Lower leg skin (tissue), 4 donors: ENCODE measurements at regions not wholly inside any gene's neighbourhood (a gene's known extent, or its start where the extent isn't known, plus 50 kb on each side); places are given as distances from the start of the nearest gene placed in this dataset.

ENCODE experiments used
- DNase-seq, 2 donors: peaks; one replicate each; pipeline ENCODE4 v3.0.0-alpha.2; 2019; ENCODE audit warnings: low spot score in 2 of 2
- H3K4me3 ChIP-seq: fragments of 200-600 bp; sonication (generic); 2 replicates; pipeline ENCODE4 v1.5.1; 2017; ENCODE audit warnings: mild to moderate bottlenecking, low read depth; ENCODE audit not compliant: poor library complexity, severe bottlenecking
- POLR2A ChIP-seq, 2 donors: fragments of 450-650 bp; IDR thresholded peaks; one replicate each; pipeline ENCODE4 v1.6.1; 2016 to 2017; ENCODE audit warnings: antibody characterized with exemption in 2 of 2, mild to moderate bottlenecking in 1 of 2, moderate library complexity in 1 of 2
- WGBS, 2 donors: methylation state at CpG; one replicate each; pipeline ENCODE4 v1.1.5; 2018; 5-methylcytosine and 5-hydroxymethylcytosine counted together
- intact Hi-C: fragments of 100-400 bp; cut with DNase I; formaldehyde crosslinking; loops from one replicate; pipeline ENCODE4 v1.15.0; 2023; ENCODE audit warnings: low total_unique reads
- TF ChIP-seq, protein P1 (sequence below), 3 donors: fragments of 450-650 bp; IDR thresholded peaks; one replicate each; pipeline ENCODE4 v1.5.1; 2016; ENCODE audit warnings: antibody characterized with exemption in 3 of 3, mild to moderate bottlenecking in 3 of 3, moderate library complexity in 2 of 3

DNA sequence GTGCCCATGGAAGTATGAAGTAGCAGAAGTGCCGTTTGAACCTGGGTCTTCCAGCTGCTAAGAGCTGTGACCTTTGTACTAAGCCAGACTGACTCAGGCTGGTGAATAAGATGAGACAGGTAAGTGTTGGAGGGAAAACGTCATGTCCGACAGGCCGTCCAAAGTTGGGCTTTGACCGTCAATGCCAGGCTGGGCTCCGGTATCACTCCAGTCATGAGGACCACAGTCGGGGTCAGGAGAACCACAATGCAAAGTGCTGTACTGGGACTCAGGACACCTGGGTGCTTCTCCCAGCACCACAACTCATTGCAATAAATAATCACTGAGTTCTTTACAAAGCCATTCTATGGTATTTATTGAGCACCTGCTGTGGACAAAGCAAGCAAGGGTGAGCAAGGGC, 268.6 kb downstream of the HAPSTR1 start:
- TF ChIP-seq, protein P1, sequence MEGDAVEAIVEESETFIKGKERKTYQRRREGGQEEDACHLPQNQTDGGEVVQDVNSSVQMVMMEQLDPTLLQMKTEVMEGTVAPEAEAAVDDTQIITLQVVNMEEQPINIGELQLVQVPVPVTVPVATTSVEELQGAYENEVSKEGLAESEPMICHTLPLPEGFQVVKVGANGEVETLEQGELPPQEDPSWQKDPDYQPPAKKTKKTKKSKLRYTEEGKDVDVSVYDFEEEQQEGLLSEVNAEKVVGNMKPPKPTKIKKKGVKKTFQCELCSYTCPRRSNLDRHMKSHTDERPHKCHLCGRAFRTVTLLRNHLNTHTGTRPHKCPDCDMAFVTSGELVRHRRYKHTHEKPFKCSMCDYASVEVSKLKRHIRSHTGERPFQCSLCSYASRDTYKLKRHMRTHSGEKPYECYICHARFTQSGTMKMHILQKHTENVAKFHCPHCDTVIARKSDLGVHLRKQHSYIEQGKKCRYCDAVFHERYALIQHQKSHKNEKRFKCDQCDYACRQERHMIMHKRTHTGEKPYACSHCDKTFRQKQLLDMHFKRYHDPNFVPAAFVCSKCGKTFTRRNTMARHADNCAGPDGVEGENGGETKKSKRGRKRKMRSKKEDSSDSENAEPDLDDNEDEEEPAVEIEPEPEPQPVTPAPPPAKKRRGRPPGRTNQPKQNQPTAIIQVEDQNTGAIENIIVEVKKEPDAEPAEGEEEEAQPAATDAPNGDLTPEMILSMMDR (IDR thresholded peaks at IDR 0.05) = no peak
- TF ChIP-seq POLR2A (IDR thresholded peaks at IDR 0.05) = no peak
- no peak for DNase-seq
- intact Hi-C loops = no loop called here
- 95 to 98% methylated on average over 7 of the region's 7 CpGs for WGBS, 2 donors
- no peak overlapping the region for H3K4me3 ChIP-seq

DNA sequence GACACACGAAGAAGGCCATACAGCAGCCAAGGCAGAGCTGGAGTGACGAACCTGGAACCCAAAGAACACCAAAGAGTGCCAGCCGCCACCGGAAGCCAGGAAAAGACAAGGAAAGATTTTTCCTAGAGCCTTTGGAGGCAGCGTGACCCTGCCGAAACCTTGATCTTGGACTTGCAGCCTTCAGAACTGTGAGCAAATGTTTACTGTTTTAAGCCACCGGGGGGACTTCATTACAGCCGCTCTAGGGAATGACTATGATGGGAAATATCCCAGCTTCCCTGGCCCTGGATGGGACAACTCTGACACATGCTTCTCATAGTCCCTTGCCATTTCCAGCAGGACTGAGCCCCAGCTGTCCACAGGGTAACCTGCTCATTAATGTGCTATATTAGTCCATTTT, 270.6 kb downstream of the HAPSTR1 start:
- H3K4me3 ChIP-seq = no peak overlapping the region
- 86 to 92% methylated on average over 8 of the region's 8 CpGs for WGBS, 2 donors
- TF ChIP-seq POLR2A (IDR thresholded peaks at IDR 0.05) = no peak
- TF ChIP-seq, protein P1 (IDR thresholded peaks at IDR 0.05) = no peak
- no peak for DNase-seq
- intact Hi-C loops = no loop called here

DNA sequence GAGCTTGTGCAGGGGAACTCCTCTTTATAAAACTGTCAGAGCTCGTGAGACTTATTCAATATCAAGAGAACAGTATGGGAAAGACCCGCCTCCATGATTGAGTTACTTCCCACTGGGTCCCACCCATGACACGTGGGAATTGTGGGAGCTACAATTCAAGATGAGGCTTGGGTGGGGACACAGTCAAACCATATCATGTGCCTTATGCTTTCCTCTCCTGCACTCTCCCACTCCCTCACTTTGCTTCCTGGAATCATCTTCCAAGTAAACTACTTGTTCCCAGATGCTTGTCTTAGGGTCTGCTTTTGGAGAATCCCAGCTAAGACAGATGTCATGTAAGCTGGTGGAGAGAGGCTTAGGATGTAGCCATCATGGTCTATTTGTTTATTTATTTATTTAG, 271.2 kb downstream of the HAPSTR1 start:
- intact Hi-C loops = no loop called here
- DNase-seq = no peak
- H3K4me3 ChIP-seq = no peak overlapping the region
- WGBS, 2 donors = 78% methylated on average over 3 of the region's 3 CpGs
- TF ChIP-seq, protein P1 (IDR thresholded peaks at IDR 0.05) = no peak
- no peak for TF ChIP-seq POLR2A (IDR thresholded peaks at IDR 0.05)

DNA sequence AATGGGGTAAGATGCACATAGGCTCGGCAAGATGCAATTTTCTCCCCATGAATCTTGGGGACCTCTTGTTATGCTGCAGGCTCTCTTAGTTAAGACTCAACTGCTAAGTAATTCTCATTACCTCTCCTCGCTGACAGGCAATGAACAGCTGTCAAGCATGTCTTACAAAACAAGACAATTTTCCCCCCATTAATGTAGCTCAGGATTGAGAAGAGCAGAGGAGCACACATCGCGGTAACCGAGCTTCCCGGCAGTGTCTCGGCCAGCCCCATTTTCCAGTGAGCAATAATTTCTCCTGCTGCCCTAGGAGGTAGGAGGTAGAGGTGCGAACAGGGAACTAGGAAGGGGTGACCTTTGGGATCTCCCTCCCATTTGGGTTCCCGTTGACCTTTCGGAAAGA, 272.1 kb downstream of the HAPSTR1 start:
- TF ChIP-seq, protein P1 (IDR thresholded peaks at IDR 0.05) = no peak
- TF ChIP-seq POLR2A (IDR thresholded peaks at IDR 0.05) = no peak
- WGBS, 2 donors = 91 to 93% methylated on average over 10 of the region's 10 CpGs
- H3K4me3 ChIP-seq = no peak overlapping the region
- DNase-seq = no peak
- intact Hi-C loops = no loop called here

DNA sequence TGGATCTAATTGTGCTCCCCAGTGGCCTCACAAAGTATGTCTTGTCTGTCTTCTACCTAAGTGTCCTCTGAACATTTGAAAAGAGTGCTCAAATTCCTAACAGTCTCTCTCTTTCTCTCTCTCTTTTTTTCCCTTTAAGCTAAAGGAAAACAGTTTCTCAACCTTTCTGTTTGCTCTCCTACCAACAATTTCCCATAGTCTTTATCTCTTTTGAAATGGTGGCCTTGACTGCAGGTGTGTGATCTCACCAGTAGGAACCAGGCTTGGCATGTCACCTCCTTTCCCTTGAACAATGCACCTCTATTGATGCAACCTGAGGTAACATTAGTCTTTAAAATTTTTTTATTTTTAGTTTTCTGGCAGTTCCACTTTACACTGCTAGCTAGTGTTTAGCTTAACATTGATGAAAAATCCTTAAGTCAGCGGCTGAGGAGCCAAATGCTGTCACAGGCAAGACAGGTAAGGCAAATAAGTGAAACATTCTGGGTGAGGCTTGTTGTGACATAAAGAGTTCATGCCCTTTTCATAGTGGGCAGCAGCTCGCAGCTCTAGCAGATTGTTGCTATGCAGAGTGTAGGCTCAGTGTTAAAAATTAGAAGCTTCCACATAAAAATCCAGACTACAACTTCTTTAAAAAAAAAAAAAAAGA, 273.4 kb downstream of the HAPSTR1 start:
- DNase-seq = no peak
- H3K4me3 ChIP-seq = no peak overlapping the region
- WGBS, 2 donors = 37 to 41% methylated on average over 2 of the region's 2 CpGs
- intact Hi-C loops = no loop called here
- no peak for TF ChIP-seq POLR2A (IDR thresholded peaks at IDR 0.05)
- TF ChIP-seq, protein P1 (IDR thresholded peaks at IDR 0.05) = no peak

DNA sequence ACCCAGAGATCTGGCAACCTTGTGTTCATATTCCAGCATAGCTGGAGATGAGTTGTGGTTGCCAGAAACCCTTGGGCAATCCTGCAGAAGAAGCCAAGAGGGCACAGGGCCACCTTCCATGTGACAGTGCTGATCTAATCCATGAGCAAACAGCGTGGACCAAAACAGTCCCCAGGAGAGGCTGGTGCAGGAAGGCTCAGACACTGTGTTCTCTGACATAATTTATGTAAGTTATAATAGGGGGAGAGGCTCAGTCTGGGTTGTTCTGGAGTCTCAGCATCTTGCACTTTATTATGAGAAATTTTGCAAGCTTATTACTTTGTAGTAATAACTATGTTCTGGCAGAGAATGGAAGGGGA, 273.9 kb downstream of the HAPSTR1 start:
- intact Hi-C loops = no loop called here
- DNase-seq = peak; percentile 88 to 97
- 5 to 12% methylated on average over 1 of the region's 1 CpG for WGBS, 2 donors
- TF ChIP-seq POLR2A (IDR thresholded peaks at IDR 0.05) = no peak
- TF ChIP-seq, protein P1 (IDR thresholded peaks at IDR 0.05) = no peak
- no peak overlapping the region for H3K4me3 ChIP-seq
